ENCODE measurements at regions not wholly inside any gene's neighbourhood (a gene's known extent, or its start where the extent isn't known, plus 50 kb on each side); places are given as distances from the start of the nearest gene placed in this dataset.

DNA sequence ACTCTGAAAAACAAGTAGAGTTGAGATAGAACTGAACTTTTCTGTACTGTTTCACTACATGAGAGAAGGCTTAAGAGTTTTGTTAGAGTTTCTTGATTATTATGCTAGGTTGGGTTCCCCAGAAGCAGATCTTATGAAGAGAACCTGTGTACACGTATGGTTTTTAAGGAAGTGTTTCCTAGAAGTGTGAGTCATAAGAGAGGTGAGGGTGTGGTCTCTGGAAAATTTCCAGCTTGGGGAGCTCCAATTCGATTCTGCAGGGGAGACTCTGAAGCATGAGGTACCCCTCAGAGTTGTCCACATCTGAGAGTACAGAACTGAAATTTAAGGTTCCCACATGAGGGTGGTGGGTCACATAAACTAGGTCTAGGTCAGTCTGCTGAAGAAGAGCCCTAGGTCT is 83.3 kb upstream of the MAP2 start:
- H2BK12ac ChIP-seq (ENCODE audit: insufficient read length, low read depth, low read length): no peak overlapping the region
- no peak overlapping the region for H3K9ac ChIP-seq (ENCODE audit: extremely low read depth, insufficient read length, low read length)
- TF ChIP-seq, protein P1, sequence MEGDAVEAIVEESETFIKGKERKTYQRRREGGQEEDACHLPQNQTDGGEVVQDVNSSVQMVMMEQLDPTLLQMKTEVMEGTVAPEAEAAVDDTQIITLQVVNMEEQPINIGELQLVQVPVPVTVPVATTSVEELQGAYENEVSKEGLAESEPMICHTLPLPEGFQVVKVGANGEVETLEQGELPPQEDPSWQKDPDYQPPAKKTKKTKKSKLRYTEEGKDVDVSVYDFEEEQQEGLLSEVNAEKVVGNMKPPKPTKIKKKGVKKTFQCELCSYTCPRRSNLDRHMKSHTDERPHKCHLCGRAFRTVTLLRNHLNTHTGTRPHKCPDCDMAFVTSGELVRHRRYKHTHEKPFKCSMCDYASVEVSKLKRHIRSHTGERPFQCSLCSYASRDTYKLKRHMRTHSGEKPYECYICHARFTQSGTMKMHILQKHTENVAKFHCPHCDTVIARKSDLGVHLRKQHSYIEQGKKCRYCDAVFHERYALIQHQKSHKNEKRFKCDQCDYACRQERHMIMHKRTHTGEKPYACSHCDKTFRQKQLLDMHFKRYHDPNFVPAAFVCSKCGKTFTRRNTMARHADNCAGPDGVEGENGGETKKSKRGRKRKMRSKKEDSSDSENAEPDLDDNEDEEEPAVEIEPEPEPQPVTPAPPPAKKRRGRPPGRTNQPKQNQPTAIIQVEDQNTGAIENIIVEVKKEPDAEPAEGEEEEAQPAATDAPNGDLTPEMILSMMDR (conservative IDR thresholded peaks at IDR 0.05): no peak
- H2BK5ac ChIP-seq (ENCODE audit: insufficient read length, low read length): no peak overlapping the region
- no peaks in the 10 kb centered on the region for H3K27me3 ChIP-seq (ENCODE audit: insufficient read depth, low read length)
- H3K27me3 Mint-ChIP-seq (ENCODE audit: low read depth): peaks cover 25% of the 10 kb centered on the region
- no peak overlapping the region for H4K91ac ChIP-seq (ENCODE audit: insufficient read length, low read depth, low read length)
- H3K9me3 Mint-ChIP-seq: no peaks in the 10 kb centered on the region; a peak in 1 of 5 replicates
- H3T11ph ChIP-seq (ENCODE audit: low read length): no peak overlapping the region
- no peaks in the 10 kb centered on the region for H3K79me1 ChIP-seq (ENCODE audit: insufficient read depth, low read depth, low read length, poor library complexity, severe bottlenecking)
- WGBS (ENCODE audit: extremely low coverage, insufficient read length, low lambda C conversion rate): no CpG with 5 or more reads among the region's 2 CpGs
- H4K5ac ChIP-seq (ENCODE audit: insufficient read length, low read depth, low read length): no peak overlapping the region
- DNase-seq: no peak
- H3K23ac ChIP-seq (ENCODE audit: insufficient read length, low read depth, low read length): no peak overlapping the region
- no peak overlapping the region for H2BK15ac ChIP-seq (ENCODE audit: low read depth, low read length)
- H3K4me1 ChIP-seq (ENCODE audit: insufficient read depth, low read length): no peaks in the 10 kb centered on the region
- no peaks in the 10 kb centered on the region for H3K9me3 ChIP-seq (ENCODE audit: control insufficient read depth, low read depth, low read length)
- no peaks in the 10 kb centered on the region for H4K20me1 ChIP-seq (ENCODE audit: control insufficient read depth, insufficient read depth, insufficient read length)
- no peak overlapping the region for H3K56ac ChIP-seq (ENCODE audit: insufficient read length, low read depth, low read length)
- no peak overlapping the region for H2AFZ ChIP-seq (ENCODE audit: low read length)
- H3K4me3 Mint-ChIP-seq: no peak overlapping the region
- no peak overlapping the region for H3K4me2 ChIP-seq (ENCODE audit: insufficient read depth, insufficient read length, low read length)
- H3K18ac ChIP-seq (ENCODE audit: insufficient read length, low read depth, low read length): no peak overlapping the region
- H2BK120ac ChIP-seq (ENCODE audit: low read depth, low read length, poor library complexity, severe bottlenecking): no peak overlapping the region
- no peak overlapping the region for H2BK20ac ChIP-seq (ENCODE audit: low read depth, low read length, poor library complexity, severe bottlenecking)
- H3K27ac ChIP-seq (ENCODE audit: insufficient read length, low read depth, low read length): no peak overlapping the region
- H3K4ac ChIP-seq (ENCODE audit: low read depth, low read length): no peak overlapping the region
- H3K14ac ChIP-seq (ENCODE audit: insufficient read depth, low read length): no peak overlapping the region
- H3K23me2 ChIP-seq (ENCODE audit: insufficient read length, low read depth, low read length, poor library complexity, severe bottlenecking): no peaks in the 10 kb centered on the region
- H2AK5ac ChIP-seq (ENCODE audit: insufficient read length, low read length): no peak overlapping the region
- peaks cover 0 to 4% (median 2%) of the 10 kb centered on the region in 3 experiments; a peak in 4 of 7 replicates for H3K36me3 Mint-ChIP-seq (ENCODE audit: insufficient read depth in 1 of 3, low read depth in 3 of 3)
- no peak overlapping the region for H4K8ac ChIP-seq (replicated peaks; ENCODE audit: insufficient read length, low read depth, low read length)
- H3K4me1 Mint-ChIP-seq: no peaks in the 10 kb centered on the region
- H3K27ac Mint-ChIP-seq: no peak overlapping the region
- no peaks in the 10 kb centered on the region for H3K79me2 ChIP-seq (ENCODE audit: insufficient read depth, low read length)

All from H9 (cell line).